GM19240 (cell line): ENCODE measurements at regions not wholly inside any gene's neighbourhood (a gene's known extent, or its start where the extent isn't known, plus 50 kb on each side); places are given as distances from the start of the nearest gene placed in this dataset.

Experiments used
- DNase-seq: peaks from one replicate; pipeline ENCODE4 v3.0.0; 2011; ENCODE audit warnings: low spot score; ENCODE audit not compliant: insufficient read length

DNA sequence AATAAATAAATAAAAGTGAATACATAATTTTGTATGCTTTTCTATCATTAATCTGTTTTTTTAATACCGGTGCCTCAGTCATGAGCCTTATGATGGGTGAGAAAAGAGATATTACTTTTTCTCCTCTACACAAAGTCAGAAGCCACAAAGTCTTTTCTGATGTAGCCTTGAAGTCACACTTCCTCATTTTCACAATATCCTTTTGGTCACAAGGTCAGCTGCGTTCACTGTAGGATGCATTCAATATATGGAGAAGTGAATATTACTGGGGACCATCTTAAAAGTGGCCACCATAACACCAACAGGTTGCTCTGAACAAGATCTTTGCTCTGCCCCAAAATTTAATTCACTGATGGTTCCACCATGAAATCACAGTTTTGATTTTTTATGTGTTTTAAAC lies 83.3 kb upstream of the TNR start:
- DNase-seq, result no peak

DNA sequence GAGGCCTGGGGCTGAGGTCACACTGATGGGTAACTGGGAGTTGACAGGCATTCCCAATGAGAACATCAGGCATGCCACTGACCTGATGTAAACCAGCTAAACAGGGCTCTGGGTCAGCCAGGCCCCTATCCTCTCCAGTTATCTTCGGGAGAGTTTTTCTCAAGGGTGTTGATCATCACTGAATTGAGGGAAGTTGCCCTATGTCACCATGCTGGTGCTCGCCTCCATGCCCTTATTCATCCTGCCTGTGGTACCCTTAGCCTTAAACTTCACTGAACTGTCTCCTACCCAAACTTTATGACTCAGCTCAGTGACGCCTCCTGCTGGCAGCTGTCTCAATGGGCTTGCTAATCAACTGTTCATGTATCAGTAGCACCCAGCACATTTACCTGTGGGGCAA lies 80.7 kb upstream of the TNR start:
- DNase-seq, result no peak

DNA sequence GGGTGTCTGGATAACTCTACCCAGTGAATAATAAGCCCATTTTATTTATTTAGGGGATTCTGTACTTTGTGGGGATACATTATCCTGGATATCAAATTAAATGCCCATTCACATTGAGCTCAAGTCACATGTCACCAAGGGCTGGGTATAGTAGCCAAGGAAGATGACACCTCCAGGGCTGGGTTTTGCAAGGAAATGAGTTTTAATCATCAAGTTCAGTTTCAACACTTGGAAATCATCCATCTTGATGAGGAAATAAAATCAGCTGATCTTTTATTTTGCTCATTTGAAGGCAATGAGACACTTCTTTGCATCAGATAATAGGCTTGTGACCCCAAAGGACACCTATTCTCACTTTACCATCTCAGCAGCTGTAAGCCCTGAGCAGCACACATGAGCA lies 80.0 kb upstream of the TNR start:
- no peak for DNase-seq

DNA sequence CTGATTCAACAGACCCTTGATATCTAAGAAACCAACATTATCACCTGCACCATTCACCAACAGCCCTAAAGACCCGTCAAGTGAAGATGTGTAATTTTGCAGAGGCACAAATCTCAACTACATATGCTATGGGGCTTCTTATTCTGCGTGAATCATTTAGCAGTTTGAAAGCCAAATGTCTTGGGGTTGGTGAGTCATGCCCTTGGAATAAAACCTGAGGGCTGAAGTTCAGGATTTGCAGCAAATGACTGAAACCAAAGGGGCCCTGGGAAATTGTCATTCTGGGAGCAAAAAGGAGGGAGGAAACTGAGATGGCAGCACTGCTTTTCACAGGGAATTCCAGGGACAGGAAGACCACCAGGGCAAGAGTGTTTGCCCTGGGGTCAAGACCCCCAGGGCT lies 79.2 kb upstream of the TNR start:
- DNase-seq, result no peak

DNA sequence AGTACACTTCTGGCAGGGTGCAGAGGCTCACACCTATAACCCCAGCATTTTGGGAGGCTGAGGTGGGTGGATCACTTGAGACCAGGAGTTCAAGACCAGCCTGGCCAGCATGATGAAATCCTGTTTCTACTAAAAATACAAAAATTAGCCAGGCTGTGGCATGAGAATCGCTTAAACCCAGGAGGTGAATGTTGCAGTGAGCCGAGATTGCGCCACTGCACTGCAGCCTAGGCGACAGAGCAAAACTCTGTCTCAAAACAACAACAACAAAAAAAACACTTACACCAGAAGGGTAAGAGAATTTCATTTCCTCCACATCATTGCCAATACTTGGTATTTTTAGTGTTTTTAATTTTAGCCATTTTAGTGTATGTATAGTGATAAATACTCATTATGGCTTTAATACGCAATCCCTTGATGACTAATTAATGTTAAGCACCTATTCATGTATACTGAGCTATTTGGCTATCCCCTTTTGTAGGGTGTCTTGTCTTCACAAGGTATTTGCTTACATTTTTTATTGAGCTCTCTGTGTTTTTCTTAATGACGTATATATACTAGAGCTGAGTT lies 77.1 kb upstream of the TNR start:
- no peak for DNase-seq

DNA sequence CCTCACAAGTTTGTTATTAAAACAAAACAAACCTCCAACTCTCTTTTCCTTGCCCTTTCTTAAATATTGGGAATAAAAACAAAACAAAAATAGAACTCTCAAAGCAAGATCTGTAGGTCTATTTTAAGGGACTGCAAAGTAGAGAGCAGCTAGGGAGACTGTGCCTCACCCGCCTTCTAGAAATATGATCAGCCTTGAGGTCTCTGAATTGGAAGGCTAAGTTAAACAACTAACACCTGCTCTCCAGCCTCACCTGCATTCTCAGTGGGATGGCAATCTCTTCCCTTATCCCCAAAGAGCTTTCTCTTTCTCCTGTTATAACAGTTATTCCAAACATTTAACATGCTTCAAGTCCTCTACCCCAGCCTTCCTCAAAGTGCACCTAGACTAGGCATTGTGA lies 75.5 kb upstream of the TNR start:
- DNase-seq, result no peak

DNA sequence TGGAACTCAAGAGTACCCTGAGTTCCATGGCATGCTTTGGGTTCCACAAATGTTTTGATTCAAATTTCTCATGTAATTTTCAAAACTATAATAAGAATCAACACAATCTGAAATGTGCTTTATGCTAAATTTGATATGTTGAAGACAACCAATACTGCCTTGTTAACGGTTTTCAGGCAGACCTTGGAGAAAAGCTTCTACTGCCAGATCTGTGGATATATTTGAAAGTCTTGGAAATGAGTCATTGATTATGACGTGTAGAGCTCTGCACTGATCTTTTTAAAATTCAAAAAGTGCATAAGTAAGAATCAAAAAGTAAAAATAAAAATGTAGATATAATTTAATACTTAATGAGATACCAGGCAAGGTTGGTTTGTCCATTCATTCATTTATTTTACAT lies 74.0 kb upstream of the TNR start:
- DNase-seq, result no peak

DNA sequence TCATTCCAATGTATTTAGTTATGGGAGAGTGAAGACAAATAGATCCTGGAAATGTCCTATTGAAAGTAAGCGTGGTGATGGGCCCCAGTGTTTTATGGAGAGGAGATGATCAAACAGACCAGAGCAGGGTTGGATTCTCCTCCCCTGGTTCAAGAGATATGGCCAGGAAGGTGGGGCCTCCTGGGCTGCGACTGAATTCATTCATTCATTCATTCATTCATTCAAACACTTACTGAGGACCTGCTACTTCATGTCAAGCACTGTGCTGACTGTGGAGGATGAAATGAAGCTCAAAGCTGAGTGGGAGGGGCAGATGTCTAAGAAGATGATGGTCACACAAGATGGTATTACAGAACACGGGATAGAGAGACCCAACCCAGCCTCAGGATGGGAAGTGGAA lies 71.5 kb upstream of the TNR start:
- no peak for DNase-seq

DNA sequence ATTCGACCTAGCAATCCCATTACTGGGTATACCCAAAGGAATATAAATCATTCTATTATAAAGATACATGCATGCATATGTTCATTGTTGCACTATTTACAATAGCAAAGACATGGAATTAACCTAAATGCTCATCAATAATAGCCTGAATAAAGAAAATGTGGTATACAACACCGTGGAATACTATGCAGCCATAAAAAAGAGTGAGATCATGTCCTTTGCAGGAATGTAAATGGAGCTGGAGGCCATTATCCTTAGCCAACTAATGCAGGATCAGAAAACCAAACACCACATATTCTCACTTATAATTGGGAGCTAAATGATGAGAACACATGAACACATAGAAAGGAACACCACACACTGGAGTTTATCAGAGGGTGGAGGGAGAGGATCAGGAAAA lies 69.5 kb upstream of the TNR start:
- DNase-seq, result no peak

DNA sequence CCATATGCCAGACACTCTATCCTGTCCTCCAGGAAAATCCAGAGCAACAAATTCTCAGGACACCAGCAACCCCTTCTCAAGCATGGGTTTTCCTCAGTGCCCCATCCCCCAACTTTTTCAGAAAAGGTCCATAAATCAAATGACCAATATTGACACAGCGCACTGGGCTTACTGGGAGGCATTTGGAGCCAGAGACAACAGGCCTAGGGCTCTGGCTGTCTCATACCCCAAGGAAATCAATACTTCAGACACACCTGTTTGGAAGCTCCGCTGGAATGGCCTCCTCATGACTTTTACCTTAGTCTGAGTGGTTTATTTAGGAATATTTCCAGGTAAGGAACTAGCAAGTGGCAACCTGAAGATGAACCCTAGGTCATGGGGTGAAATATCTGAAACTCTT lies 66.9 kb upstream of the TNR start:
- DNase-seq, result no peak

DNA sequence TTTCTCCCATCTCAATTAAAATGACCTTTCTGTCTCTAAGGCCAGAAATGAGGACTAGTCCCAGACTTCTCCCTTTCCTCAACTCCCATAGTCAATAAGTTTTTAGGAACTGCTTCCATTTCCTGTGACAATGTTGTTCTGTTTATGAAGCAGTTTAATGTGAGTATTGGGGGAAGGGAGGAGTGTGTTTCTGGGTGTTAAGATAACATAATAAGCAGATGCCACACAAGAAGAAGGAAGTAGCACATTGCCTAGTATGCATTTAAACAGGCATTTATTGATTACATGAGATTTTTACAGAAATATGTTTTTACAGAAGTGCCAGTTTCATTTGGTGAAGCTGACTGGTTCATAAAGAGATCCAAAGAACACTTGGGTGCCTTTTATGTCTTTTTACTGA lies 65.6 kb upstream of the TNR start:
- no peak for DNase-seq

DNA sequence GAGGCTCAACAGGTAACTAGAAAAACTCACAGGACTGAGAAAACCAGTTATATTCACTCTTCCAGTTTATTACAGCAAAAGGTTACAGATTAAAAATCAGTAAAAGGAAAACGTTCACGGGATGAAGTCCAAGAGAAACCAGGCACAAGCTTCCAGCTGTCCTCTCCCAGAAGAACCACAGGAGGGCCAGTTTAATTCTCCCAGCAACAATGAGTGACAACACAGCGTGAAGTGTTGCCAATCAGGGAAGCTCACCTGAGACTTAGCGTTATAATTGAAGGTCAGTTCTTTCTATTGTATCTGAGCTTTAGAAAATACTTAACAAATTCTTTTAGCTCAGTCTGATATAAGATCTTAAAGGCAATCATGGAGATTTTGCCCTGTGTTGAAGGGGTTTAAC lies 65.2 kb upstream of the TNR start:
- DNase-seq, result no peak

DNA sequence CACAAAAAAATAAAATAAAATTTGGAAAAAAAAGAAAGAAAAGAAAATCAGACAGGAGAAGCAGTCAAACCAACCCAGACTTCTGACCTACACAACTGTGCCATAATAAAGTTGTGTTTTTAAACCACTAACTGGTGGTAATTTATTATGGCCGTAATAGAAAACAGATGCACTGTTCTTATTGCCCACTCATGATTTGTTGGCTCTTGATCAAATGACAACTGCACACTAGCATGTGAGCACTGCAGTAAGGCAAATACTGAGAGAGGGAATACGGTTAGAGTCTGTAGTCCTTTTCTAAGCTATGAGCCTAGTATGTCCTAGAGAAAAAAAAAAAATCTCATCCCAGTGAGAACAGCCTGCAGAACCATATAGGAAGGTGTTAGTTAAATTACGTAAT lies 61.2 kb upstream of the TNR start:
- no peak for DNase-seq

DNA sequence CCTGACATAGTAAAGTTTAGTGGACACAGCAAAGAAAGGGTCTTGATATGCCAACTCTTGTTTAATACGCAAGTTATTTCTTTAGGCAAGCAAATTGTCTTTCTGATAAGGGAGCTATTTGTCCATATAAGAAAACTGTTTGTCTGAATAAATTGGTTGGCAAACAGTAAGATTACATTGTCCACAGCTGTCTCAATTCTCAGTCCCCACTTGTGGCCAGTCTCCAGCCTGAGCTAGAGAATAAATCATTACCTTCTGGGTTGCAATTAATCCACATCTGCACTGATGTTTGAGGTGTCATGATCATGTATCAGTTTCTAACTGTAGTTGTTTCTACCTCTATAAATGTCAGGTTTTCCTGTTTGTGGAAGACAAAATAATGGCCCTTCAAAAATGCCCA lies 60.0 kb upstream of the TNR start:
- no peak for DNase-seq

DNA sequence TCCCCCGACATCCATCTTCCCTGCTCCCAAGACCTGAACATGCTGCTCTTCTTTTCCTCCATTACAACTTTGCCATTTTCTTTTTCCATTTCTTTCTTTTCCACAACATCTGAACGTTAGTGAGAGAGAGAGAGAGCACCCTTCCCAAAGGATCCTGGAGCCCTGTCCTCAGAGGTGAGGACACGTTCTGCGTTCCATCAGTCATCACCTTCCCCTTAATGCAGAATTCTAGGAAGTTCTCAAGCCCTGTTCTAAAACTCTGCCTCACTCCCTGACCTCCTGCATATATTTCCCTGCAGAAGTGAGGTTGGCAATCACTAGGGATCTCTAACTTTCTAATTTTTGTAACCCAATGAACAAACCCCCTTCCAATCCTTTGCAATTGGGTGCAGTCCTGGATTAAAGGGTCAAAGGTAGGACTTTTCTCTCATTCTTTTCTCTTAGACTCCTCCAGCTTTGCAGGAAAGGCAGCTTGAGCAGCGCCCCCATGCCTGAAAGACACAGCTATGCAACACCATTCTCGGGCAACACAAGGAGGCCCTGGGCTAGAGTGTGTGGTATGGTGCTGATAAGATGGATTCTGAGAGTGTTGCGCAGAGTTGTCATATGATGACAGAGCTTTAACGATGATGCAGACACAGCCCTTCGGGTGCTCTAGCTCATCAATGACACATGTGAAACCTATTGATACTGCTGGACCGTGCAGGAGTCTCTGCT lies 59.2 kb upstream of the TNR start:
- no peak for DNase-seq

DNA sequence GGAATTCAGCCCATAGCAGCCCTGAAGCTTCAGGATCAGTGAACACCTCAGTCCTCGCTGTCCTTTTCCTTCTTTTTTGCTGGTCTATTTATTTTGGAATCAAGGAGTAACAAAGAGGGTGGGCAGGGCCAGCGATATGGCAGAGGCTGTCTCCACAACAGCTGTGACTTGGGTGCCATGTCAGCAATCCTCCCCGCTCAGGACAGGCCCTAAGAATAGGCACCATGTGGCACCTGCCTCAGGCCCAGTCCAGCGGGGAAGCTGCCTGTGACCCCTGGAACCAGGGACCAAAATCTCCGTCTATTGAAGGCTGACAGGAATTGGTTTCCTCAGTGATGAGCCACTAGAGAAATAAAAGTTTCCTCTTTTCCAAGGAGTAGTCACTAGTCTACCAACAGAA lies 58.6 kb upstream of the TNR start:
- no peak for DNase-seq

DNA sequence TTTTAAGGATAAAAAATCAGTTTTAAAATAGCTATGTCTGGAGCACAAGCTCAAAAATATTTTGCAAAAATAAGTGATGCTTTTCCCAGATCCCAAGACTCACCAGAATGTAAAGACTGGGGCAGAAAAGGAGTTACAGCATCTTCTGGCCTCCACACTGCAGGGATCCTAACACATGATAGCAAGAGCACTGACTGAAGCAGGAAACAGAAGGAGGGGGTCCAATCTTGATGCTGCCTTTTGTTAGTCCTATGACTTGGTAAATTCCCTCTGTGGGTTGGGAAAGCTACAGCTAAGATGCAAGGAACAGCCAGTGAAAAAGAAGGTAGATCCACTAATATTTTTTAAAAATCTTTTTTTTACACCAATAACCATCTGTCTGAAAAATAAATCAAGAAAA lies 54.2 kb upstream of the TNR start:
- DNase-seq, result no peak

DNA sequence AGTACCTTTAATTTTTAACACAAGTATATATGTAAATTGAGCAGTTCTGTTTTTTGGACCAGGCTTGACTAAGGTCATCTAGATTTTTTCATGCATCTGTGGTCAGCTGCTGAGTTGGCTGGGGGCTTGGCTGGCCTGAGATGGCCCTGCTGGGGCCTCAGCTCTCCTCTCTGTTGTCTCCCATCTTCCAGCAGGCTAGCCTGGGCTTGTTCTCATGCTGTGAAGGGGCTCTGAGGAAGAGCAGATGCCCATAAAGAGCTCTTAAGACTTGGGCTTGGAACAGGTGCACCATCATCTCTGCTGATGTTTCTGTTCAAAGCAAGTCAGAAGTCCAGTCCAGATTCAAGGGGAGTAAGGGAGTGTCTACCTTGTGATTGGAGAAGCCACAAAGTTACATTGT lies 51.2 kb upstream of the TNR start:
- DNase-seq, result no peak

DNA sequence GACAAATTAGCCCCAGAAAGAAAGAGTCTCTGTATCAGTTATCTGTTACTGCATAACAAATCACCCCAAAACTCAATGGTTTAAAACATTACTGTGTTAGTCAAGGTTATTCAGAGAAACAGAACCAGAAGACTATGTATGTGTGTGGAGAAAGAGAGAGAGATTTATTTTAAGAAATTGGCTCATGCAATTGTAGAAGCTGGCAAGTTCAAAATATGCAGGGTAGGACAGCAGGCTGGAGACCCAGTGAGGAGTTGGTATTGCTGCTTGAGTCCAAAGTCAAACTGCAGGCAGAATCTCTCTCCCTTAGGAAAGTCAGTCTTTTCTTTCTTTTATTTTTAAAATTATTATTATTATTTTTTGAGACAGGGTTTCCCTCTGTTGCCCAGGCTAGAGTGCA lies 50.2 kb upstream of the TNR start:
- DNase-seq, result no peak
